GM12878 (cell line): ENCODE measurements at regions not wholly inside any gene's neighbourhood (a gene's known extent, or its start where the extent isn't known, plus 50 kb on each side); places are given as distances from the start of the nearest gene placed in this dataset.

ENCODE experiments used
- ATAC-seq: fragments of 200-7000 bp; cut with Tn5 transposase; 3 replicates; pipeline ENCODE4 v1.9.1; 2020; ENCODE audit warnings: mild to moderate bottlenecking, moderate library complexity
- BruUV-seq: library from RNA; stranded (reverse); fragments of 400-500 nt; replicated peaks from 2 replicates; lab custom pipeline; 2021; lab: Mats Ljungman, UMichigan
- CTCF ChIA-PET: fragments of 300-600 bp; sonication (Branson Sonifier 250); formaldehyde crosslinking; extraction: SDS; loops from one replicate; lab custom pipeline; 2021; ENCODE audit warnings: inconsistent platforms; lab: Yijun Ruan, JAX
- POLR2A ChIA-PET: fragments of 350-600 bp; formaldehyde crosslinking; extraction: SDS; loops from one replicate; lab custom pipeline; 2021; ENCODE audit warnings: inconsistent platforms; lab: Charles Lee
- RAD21 ChIA-PET: fragments of 300-600 bp; sonication (Branson Sonifier 250); formaldehyde crosslinking; loops from one replicate; lab custom pipeline; 2023; ENCODE audit warnings: antibody characterized with exemption; ENCODE audit not compliant: unreplicated experiment; lab: Charles Lee
- SMC1A ChIA-PET: fragments of 300-600 bp; sonication (Branson Sonifier 250); formaldehyde crosslinking; loops from one replicate; lab custom pipeline; 2023; ENCODE audit not compliant: unreplicated experiment, uncharacterized antibody; lab: Charles Lee
- DNase-seq: peaks from one replicate; pipeline ENCODE4 v3.0.0-alpha.2; 2011; ENCODE audit warnings: low read depth, low spot score
- FAIRE-seq: peaks from 3 replicates; lab custom pipeline; 2011; peaks lifted over from hg19 to GRCh38; lab: Jason Lieb, UNC
- H2AFZ ChIP-seq: 2 replicates; pipeline ENCODE4 v1.6.0; 2011; ENCODE audit warnings: low read depth, low read length, control low read depth; ENCODE audit not compliant: control insufficient read depth
- H3K27ac ChIP-seq: 2 replicates; pipeline ENCODE4 v1.5.1; 2011; ENCODE audit warnings: control low read depth; ENCODE audit not compliant: control insufficient read depth, insufficient read depth
- H3K27me3 ChIP-seq, 2 experiments: replicated peaks in 1 of 2; 2 replicates each; pipeline versions ENCODE4 v1.6.0 to v1.6.1; 2011; ENCODE audit warnings: low read length in 1 of 2; ENCODE audit not compliant: control insufficient read depth in 2 of 2, insufficient read depth in 2 of 2
- H3K36me3 ChIP-seq, 2 experiments: 2 replicates each; pipeline ENCODE4 v1.5.1; 2011; ENCODE audit warnings: low read length in 1 of 2; ENCODE audit not compliant: control insufficient read depth in 2 of 2, insufficient read depth in 2 of 2
- H3K4me1 ChIP-seq: 2 replicates; pipeline ENCODE4 v1.6.1; 2011; ENCODE audit warnings: mild to moderate bottlenecking, low read length, moderate library complexity, mixed read lengths; ENCODE audit not compliant: control insufficient read depth, insufficient read depth
- H3K4me2 ChIP-seq: 2 replicates; pipeline ENCODE4 v1.6.0; 2011; ENCODE audit warnings: control low read depth; ENCODE audit not compliant: control insufficient read depth, insufficient read depth
- H3K4me3 ChIP-seq: fragments of 200-600 bp; sonication (generic); 2 replicates; pipeline ENCODE4 v1.5.1; 2016
- H3K79me2 ChIP-seq: 2 replicates; pipeline ENCODE4 v1.6.0; 2011; ENCODE audit warnings: low read length; ENCODE audit not compliant: control insufficient read depth, insufficient read depth
- H3K9ac ChIP-seq: 2 replicates; pipeline ENCODE4 v1.8.0; 2011; ENCODE audit warnings: low read length, control low read depth, mixed read lengths; ENCODE audit not compliant: control insufficient read depth, insufficient read depth
- H3K9me3 ChIP-seq: replicated peaks from 3 replicates; pipeline ENCODE4 v1.5.1; 2011; ENCODE audit warnings: mild to moderate bottlenecking, low read length; ENCODE audit not compliant: control insufficient read depth, insufficient read depth
- H4K20me1 ChIP-seq: 2 replicates; pipeline ENCODE4 v1.6.0; 2011; ENCODE audit not compliant: control insufficient read depth, insufficient read depth
- BMI1 ChIP-seq: fragments of 450-650 bp; IDR thresholded peaks from 2 replicates; pipeline ENCODE4 v1.6.1; 2016; ENCODE audit warnings: mild to moderate bottlenecking, moderate library complexity, borderline replicate concordance
- CEBPB ChIP-seq, 2 experiments: fragments of 150-350 bp in 1 of 2; IDR thresholded peaks; 2 replicates each; pipeline ENCODE4 v1.6.1; 2012 to 2014; ENCODE audit warnings: low read depth in 2 of 2, low read length in 2 of 2, borderline replicate concordance in 1 of 2, inconsistent platforms in 1 of 2
- DPF2 ChIP-seq: fragments of 450-650 bp; IDR thresholded peaks from 2 replicates; pipeline ENCODE4 v1.6.1; 2017; ENCODE audit warnings: mild to moderate bottlenecking
- EP300 ChIP-seq, 2 experiments: fragments of 150-350 bp in 1 of 2; IDR thresholded peaks; 2 replicates each; pipeline ENCODE4 v1.6.1; 2011 to 2012; ENCODE audit warnings: low read depth in 2 of 2, low read length in 2 of 2, borderline replicate concordance in 1 of 2, improper control_type of control experiment in 1 of 2, inconsistent platforms in 1 of 2; ENCODE audit not compliant: control insufficient read depth in 1 of 2
- MEF2B ChIP-seq: fragments of 450-650 bp; IDR thresholded peaks from 2 replicates; pipeline ENCODE4 v1.6.1; 2018; ENCODE audit warnings: mild to moderate bottlenecking, moderate library complexity; ENCODE audit not compliant: partially characterized antibody, poor library complexity, severe bottlenecking
- MTA2 ChIP-seq: fragments of 450-650 bp; IDR thresholded peaks from 2 replicates; pipeline ENCODE4 v1.6.1; 2016; ENCODE audit warnings: low read depth, mild to moderate bottlenecking, moderate library complexity
- NFIC ChIP-seq: IDR thresholded peaks from 2 replicates; pipeline ENCODE4 v1.6.1; 2012; ENCODE audit warnings: low read depth, mild to moderate bottlenecking, inconsistent platforms, low read length, moderate library complexity
- RAD51 ChIP-seq: fragments of 450-650 bp; IDR thresholded peaks from 2 replicates; pipeline ENCODE4 v1.6.1; 2016; ENCODE audit warnings: moderate library complexity, mild to moderate bottlenecking, inconsistent platforms
- RUNX3 ChIP-seq: IDR thresholded peaks from 2 replicates; pipeline ENCODE4 v1.6.1; 2012; ENCODE audit warnings: low read length, inconsistent platforms
- ZNF622 ChIP-seq: fragments of 450-650 bp; IDR thresholded peaks from 2 replicates; pipeline ENCODE4 v1.6.1; 2017; ENCODE audit warnings: mild to moderate bottlenecking, inconsistent platforms
- WGBS: methylation state at CpG from one replicate; pipeline ENCODE4 v1.1.6; 2016; ENCODE audit warnings: low lambda C conversion rate; ENCODE audit not compliant: insufficient replicate concordance, insufficient coverage; ENCODE audit errors: missing lambda C conversion rate; 5-methylcytosine and 5-hydroxymethylcytosine counted together
- in situ Hi-C: fragments of 300-500 bp; cut with MboI; formaldehyde crosslinking; loops from 9 replicates; pipeline ENCODE4 v1.14.3; 2018; ENCODE audit warnings: mixed read lengths
- intact Hi-C: fragments of 100-400 bp; cut with micrococcal nuclease; formaldehyde crosslinking; loops from one replicate; pipeline ENCODE4 v1.14.2; 2022; ENCODE audit not compliant: unreplicated experiment
- TF ChIP-seq, protein P1 (sequence below): fragments of 450-650 bp; IDR thresholded peaks from 2 replicates; pipeline ENCODE4 v1.6.1; 2017; ENCODE audit warnings: mild to moderate bottlenecking, moderate library complexity

DNA sequence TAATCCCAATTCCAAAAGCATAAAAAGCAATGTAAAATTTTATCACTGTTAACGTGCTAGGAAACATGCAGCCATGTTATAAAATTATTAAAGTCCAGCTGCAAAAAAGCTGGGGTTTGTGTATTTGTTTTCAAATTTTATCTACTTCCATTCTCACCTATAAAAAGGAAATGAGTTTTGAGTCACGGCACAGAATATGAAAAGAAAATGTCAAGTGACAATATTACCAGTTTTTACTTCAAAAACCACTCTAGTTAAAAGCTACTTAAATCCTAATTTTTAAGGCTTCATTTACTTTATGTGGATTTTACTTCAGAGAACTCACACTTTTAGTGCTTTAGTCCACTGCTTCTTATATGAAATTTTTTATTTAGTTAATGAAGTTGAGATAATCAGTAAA, 72.7 kb upstream of the IFNE start:
- CTCF ChIA-PET = interaction anchor here (0.8 kb wide), 1 partner anchor 135 kb away, joined by 3 read pairs; no protein-coding TSS in a partner anchor
- Histone ChIP-seq H3K4me1 (no peaks in the 10 kb centered on the region), H3K79me2 (no peaks in the 10 kb centered on the region), H3K27ac (no peak overlapping the region), H3K9ac (no peak overlapping the region), H3K36me3 (no peaks in the 10 kb centered on the region), H3K4me3 (no peak overlapping the region), H2AFZ (no peak overlapping the region), H3K9me3 (no peaks in the 10 kb centered on the region), H3K4me2 (no peak overlapping the region), H4K20me1 (no peaks in the 10 kb centered on the region), H3K27me3 (peaks cover 3 to 13% of the 10 kb centered on the region in 2 experiments)
- FAIRE-seq = no peak
- ATAC-seq = no peak
- no TSS peak for BruUV-seq
- no peak for TF ChIP-seq RUNX3
- no peak for TF ChIP-seq EP300 (IDR thresholded peaks at IDR 0.05; ENCODE audit: borderline replicate concordance in 1 of 2, control insufficient read depth in 1 of 2, low read depth in 2 of 2, low read length in 2 of 2)
- intact Hi-C loops (no loop called here), in situ Hi-C loops (no loop called here)
- RAD21 ChIA-PET = no interaction called here
- WGBS = 0% methylated on average over 2 of the region's 2 CpGs
- SMC1A ChIA-PET = interaction anchor here (1.0 to 1.3 kb wide), 2 partner anchors 10 to 229 kb away, joined by 4 to 5 read pairs; no protein-coding TSS in a partner anchor
- DNase-seq = no peak
- POLR2A ChIA-PET = no interaction called here

- Histone ChIP-seq H3K79me2 (no peaks in the 10 kb centered on the region), H4K20me1 (no peaks in the 10 kb centered on the region), H2AFZ (no peak overlapping the region), H3K4me2 (no peak overlapping the region), H3K4me1 (no peaks in the 10 kb centered on the region), H3K4me3 (no peak overlapping the region), H3K9ac (no peak overlapping the region), H3K27me3 (peaks cover 3 to 17% of the 10 kb centered on the region in 2 experiments), H3K27ac (no peak overlapping the region), H3K36me3 (no peaks in the 10 kb centered on the region), H3K9me3 (no peaks in the 10 kb centered on the region)
- WGBS = 41% methylated on average over 5 of the region's 5 CpGs
- DNase-seq (no peak), ATAC-seq (no peak), FAIRE-seq (no peak)
- in situ Hi-C loops (no loop called here), intact Hi-C loops (no loop called here)
- ChIA-PET RAD21 (no interaction called here), CTCF (no interaction called here), POLR2A (no interaction called here), SMC1A (no interaction called here)
- no peak for TF ChIP-seq ZNF622
- TF ChIP-seq MEF2B = no peak
- no peak for TF ChIP-seq RAD51
- TF ChIP-seq DPF2 = no peak
- TF ChIP-seq MTA2 = no peak
- TF ChIP-seq, protein P1, sequence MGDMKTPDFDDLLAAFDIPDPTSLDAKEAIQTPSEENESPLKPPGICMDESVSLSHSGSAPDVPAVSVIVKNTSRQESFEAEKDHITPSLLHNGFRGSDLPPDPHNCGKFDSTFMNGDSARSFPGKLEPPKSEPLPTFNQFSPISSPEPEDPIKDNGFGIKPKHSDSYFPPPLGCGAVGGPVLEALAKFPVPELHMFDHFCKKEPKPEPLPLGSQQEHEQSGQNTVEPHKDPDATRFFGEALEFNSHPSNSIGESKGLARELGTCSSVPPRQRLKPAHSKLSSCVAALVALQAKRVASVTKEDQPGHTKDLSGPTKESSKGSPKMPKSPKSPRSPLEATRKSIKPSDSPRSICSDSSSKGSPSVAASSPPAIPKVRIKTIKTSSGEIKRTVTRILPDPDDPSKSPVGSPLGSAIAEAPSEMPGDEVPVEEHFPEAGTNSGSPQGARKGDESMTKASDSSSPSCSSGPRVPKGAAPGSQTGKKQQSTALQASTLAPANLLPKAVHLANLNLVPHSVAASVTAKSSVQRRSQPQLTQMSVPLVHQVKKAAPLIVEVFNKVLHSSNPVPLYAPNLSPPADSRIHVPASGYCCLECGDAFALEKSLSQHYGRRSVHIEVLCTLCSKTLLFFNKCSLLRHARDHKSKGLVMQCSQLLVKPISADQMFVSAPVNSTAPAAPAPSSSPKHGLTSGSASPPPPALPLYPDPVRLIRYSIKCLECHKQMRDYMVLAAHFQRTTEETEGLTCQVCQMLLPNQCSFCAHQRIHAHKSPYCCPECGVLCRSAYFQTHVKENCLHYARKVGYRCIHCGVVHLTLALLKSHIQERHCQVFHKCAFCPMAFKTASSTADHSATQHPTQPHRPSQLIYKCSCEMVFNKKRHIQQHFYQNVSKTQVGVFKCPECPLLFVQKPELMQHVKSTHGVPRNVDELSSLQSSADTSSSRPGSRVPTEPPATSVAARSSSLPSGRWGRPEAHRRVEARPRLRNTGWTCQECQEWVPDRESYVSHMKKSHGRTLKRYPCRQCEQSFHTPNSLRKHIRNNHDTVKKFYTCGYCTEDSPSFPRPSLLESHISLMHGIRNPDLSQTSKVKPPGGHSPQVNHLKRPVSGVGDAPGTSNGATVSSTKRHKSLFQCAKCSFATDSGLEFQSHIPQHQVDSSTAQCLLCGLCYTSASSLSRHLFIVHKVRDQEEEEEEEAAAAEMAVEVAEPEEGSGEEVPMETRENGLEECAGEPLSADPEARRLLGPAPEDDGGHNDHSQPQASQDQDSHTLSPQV = no peak
- TF ChIP-seq NFIC = no peak
- no peak for TF ChIP-seq CEBPB (IDR thresholded peaks at IDR 0.05; ENCODE audit: borderline replicate concordance in 1 of 2, low read depth in 2 of 2, low read length in 2 of 2)
- no peak for TF ChIP-seq BMI1
- no TSS peak for BruUV-seq
These were observed 73.8 kb upstream of the IFNE start for GRCh38 chr9:21555911-21556310.
